Peyer's patch (tissue), 4 donors: ENCODE measurements at regions not wholly inside any gene's neighbourhood (a gene's known extent, or its start where the extent isn't known, plus 50 kb on each side); places are given as distances from the start of the nearest gene placed in this dataset.

Experiments
- CTCF ChIP-seq, 6 experiments: fragments of 450-650 bp in 4 of 6; fragments of 200-600 bp in 2 of 6; sonication (generic) in 1 of 6; IDR thresholded peaks; one replicate each; pipeline ENCODE4 v1.5.1; 2017 to 2019; ENCODE audit warnings: antibody characterized with exemption in 6 of 6, mild to moderate bottlenecking in 3 of 6, moderate library complexity in 1 of 6
- POLR2A ChIP-seq, 2 donors: fragments of 450-650 bp; IDR thresholded peaks; one replicate each; pipeline ENCODE4 v1.5.1; 2017; ENCODE audit warnings: antibody characterized with exemption in 2 of 2, mild to moderate bottlenecking in 2 of 2, moderate library complexity in 2 of 2

GRCh38 chr9:81427870-81428269 is 261.5 kb downstream of the TLE1 start:
- no peak for TF ChIP-seq CTCF (IDR thresholded peaks at IDR 0.05)
- TF ChIP-seq POLR2A (IDR thresholded peaks at IDR 0.05): no peak
